Fibroblast of the conjunctiva (primary cell): ENCODE measurements at regions not wholly inside any gene's neighbourhood (a gene's known extent, or its start where the extent isn't known, plus 50 kb on each side); places are given as distances from the start of the nearest gene placed in this dataset.
"Not testable (repeated sequence)": the region's sequence is repeated elsewhere in the genome, so short reads cannot be mapped to it uniquely, and the experiment has no call there.

Source experiments
- DNase-seq: peaks from one replicate; pipeline ENCODE4 v3.0.0-alpha.2; 2010; ENCODE audit warnings: low read depth

DNA sequence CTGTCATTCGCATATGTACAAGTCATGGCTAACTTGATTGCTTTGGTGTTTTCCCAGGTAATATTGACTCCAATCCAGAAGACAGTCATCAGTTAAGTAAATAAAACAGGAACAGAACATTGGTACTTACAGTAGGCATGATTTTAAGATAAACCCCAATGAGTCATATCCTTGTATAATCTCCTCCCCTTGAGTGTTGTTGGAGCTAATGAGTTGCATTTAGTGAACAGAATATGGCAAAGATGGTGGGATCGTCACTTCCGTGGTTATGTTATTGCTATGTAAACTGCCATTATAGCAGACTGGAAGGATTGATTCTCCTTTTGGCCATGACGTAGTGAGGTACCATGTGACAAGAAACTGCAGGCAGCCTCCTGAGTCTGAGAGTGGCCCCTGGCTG lies 102.2 kb downstream of the TMX1 start:
- no peak for DNase-seq

DNA sequence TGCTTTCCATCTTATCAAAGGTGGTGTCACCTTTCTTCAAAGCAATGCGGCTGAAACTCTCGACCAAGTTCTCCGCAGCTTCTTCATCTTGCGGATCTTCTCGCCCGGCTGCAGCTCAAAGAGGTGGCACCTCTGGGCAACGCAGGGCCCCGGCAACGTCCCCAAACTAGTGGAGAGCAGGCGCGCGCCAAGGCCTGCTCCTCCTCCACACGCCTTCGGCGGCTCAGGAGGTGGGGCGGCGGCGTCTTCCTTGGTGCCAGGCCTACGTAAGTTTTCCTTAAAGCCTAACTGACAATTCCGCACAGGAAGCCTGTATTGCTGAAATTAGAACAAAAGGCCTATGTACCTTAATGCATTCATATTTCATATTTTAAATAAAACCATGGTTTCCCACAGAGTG lies 112.0 kb downstream of the TMX1 start:
- DNase-seq: no peak

GRCh38 chr14:51353901-51354300 lies 113.9 kb downstream of the TMX1 start:
- no peak for DNase-seq

DNA sequence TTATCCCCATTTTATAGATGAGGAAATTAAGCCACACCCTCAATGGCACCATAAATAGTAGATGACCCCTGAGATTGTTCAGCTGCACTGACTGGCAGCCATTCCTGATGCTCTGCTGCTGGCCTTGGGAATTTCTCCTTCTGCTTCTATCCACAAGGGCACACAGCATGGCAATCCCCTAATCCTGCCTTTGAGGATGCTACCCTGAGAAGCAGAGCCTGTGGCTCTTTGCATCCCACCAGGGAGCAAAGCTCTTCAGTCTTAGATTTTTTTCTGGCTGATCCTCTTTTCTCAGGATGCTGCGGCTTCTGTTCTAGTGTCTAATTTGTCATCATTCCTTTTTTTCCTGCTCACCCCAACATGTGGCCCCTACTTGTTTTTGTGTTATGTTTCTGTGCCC lies 114.8 kb downstream of the TMX1 start:
- no peak for DNase-seq

DNA sequence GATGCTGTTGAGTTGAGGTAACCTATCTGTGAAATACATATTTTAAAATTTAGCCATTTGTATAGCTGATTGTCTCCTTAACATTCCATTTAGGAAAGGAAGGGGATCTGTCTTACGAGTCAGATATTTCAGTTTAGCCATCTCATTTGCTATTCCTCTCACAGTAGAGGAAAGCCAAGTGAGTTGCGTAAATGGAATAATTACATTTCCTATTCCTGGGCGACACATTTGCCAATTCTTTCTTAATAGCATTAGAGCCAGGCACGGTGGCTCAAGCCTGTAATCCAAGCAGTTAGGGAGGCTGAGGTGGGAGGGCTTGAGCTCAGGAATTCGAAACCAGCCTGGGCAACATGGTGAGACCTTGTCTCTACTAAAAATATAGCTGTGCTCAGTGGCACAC lies 116.3 kb downstream of the TMX1 start:
- no peak for DNase-seq

DNA sequence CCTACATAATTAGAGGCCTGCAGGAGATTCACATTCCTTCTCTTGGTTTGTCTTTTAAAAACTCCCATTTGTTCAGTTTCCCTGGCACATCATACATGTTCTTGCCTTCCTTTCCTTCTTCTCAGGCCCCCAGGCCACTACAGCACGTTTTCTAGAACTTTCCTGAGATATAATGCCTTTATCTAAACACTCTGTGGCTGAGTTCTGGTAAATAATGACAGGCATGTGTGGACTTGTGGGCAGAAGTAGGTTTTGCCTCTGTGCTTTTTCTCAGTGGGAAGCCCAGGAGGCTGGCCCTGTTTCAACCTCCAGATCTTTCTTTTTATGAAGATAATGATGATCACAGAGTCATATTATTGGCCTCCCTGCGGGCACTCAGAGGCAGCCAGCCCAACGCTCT lies 117.2 kb downstream of the TMX1 start:
- no peak for DNase-seq

DNA sequence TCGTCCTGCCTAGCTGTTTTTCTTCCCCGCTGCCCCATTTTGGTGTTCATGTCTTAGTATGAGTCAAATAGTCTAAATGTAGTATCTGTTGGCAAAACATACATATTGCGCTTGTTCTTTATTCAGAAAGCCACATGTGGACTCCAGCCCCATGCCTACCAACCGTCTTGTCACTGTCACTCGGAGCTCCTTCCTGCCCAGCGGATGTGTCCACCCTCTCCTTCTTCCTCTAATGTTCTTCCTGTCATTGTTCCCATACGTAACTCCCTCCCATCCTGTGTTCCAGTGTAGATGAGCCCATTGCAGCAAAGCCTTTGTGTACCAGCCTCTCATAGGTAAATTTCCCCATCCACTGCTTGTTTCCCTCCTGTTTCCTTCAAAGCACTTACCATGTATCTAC lies 120.5 kb downstream of the TMX1 start:
- DNase-seq: no peak

DNA sequence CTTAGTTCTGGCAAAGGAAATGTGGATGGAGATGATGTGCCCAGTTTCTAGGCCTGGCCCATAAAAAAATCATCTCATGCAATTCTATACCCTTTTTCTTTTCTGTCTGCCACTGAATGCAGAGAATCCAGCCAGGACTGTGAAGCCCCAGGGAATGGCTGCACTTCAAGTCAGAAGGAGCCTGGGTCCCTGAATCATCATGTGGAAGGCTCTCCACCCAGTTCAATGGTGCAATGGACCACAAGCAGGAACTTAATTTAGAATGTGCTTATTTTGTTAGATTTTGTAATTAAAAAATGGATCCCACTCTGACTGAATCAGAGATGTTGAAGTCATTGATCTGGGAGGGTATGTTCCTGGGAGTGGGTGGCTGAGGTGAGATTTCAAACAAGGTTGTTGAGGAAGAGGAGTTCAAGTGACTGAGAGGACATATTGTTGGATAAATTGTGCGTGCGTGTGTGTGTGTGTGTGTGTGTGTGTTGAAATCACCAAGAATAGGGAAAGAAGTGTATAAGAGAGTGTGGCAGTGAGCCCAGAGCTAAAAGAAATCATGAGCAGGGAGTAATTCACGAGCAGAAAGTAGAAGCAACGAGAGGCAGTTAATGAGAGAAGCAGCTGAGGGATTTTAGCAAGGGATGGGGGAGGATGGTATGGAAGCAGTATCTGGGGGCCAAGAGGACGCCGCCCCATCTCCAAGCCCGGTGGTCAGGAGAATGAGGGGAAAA lies 125.4 kb downstream of the TMX1 start:
- no peak for DNase-seq

DNA sequence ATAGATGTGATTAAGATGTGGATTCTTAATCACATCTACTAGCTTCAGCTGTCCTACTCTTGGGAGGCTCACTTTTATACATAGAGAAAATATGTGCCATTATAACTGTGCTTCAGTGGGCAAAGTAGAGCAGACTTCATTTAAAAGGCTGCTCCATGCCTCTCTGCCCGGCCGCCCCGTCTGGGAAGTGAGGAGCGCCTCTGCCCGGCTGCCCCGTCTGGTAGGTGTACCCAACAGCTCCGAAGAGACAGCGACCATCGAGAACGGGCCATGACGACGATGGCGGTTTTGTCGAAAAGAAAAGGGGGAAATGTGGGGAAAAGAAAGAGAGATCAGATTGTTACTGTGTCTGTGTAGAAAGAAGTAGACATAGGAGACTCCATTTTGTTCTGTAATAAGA lies 126.4 kb downstream of the TMX1 start:
- DNase-seq: not testable (repeated sequence)

DNA sequence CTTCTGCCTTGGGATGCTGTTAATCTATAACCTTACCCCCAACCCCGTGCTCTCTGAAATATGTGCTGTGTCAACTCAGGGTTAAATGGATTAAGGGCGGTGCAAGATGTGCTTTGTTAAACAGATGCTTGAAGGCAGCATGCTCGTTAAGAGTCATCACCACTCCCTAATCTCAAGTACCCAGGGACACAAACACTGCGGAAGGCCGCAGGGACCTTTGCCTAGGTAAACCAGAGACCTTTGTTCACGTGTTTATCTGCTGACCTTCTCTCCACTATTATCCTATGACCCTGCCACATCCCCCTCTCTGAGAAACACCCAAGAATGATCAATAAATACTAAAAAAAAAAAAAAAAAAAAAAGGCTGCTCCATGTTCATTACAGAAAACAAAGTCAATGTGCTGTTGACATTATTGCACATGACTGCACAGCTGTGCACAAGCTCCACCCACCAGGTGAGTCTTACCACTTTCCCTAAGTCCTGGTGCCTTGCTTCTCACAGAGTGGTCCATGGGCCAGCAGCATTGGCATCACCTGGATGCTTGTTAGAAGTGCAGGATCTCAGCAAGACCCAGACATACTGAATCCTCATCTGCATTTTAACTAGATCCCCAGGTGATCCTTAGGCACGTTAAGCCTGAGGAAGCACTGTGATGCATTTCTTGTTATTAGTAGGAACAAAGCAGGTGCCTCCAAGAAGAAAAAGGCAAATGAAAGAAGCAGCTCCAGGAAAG lies 127.0 kb downstream of the TMX1 start:
- DNase-seq: not testable (repeated sequence)

GRCh38 chr14:51367600-51367931 lies 127.5 kb downstream of the TMX1 start:
- peak; percentile 62 for DNase-seq

- DNase-seq: peak; percentile 69
These were observed 128.7 kb downstream of the TMX1 start for GRCh38 chr14:51368721-51369163.

DNA sequence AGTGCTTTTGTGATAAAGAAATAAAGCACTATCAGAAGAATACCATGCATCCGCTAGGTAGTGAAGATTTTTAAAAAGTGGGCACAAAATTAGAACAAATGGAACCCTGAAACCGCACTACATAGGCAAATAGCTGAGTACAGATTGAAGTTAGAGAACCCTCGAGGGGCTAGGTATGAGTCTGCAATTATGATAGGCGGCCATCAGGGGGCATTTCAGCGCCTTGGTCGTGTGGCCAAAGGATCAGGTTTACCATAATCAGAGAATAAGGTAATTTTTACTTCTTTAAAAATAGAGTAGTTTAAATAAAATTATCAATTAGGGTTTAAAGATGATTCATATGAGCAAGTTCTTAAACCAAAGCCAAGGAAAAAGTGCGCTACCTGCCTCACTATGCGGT lies 129.8 kb downstream of the TMX1 start:
- DNase-seq: no peak

DNA sequence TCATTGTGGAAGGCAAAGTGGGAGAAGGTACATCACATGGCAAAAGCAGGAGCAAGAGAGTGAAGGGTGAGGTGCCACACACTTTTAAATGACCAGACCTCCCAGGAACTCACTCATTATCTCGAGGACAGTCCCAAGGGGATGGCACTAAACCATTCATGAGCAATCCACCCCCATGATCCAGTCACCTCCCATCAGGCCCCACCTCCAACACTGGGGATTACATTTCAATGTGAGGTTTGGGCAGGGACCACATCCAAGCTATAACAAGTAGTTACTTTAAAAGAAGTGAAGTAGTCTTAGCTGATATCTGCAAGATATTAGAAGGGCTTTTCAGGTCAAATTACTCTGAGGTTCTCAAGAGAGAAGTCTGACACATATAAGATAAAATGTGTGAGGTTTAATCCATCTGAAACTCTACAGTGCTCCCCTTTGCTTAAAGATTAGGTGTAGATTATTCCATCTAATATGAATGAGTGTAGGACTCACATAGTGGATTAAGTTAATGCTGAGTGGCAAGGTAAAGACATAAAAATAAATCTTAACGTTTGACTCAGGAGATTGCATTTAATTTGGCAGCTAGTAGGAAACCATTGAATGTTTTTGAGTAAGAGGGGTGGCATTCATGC lies 130.8 kb downstream of the TMX1 start:
- no peak for DNase-seq

DNA sequence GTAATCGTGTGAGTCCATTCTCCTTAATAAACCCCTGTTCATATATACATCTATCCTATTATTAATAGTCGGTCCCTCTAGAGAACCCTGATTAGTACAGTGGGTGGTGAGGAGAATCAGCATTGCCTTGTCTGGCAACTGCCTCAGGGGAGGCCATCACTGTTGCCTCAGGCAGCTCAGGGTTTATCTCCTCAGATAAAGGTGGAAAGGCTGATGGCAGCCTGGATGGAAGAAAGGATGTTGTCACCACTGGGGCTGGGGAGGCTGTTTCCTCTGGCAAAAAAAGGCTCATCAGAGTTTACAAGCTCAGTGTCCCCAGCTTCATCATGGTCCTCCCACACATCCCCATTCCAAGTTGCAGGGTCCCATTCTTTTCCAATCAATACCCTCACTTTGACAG lies 137.1 kb downstream of the TMX1 start:
- DNase-seq: not testable (repeated sequence)

GRCh38 chr14:51382506-51382905 lies 142.5 kb downstream of the TMX1 start:
- no peak for DNase-seq

DNA sequence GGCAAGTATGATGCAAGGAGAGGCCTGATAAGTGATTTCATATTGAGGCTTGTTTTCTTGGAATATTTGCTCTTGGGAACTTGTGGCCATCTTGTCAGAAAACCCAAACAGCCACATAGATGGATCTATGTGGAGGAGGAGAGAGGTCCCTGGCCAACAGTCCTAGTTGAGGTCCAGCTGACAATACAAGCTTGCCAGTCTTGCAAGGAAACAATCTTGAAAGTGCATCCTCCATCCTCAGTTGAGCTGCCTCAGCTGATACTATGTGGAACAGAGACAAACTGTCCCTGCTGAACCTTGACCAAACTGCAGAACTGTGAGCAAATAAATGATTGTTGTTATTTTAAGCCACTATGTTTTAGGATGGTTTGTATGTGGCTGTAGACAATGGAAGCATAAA lies 146.4 kb downstream of the TMX1 start:
- no peak for DNase-seq

DNA sequence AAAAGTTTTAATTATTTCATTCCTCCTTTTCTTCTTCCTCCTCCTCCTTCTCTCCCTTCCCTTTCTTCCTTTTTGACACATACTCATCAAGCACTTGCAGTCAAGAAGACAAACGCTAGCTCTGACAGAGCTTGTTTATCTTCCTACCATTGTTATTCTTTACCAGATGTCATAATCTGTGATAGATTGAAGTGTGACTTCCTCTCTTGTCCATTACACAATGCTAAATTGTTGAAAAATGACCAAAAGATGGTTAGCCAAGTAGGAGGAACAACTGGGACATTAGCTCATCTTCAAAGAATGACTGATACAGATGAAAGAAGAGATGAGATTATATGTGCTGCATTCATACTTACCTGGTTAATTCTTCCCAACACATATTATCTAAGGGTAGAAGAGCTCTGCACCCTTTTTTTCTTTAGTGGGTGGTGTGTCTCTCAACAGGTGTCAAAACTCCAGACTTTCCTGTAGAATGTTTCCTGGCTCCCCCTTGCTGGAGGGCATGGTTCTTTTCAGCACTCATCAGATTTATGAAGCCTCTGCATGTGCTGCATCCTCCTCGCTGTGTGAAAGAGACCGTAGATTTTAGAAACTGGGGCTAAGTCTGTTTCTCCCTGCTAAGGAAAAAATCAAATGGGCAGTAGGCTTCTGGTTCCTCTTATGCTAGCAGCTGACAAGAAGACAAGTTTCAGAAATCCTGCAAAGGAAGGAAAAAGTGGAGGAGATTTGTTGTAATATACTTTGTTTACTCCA lies 147.1 kb downstream of the TMX1 start:
- no peak for DNase-seq

- no peak for DNase-seq
These were observed 152.4 kb downstream of the TMX1 start for GRCh38 chr14:51392416-51392815.

GRCh38 chr14:51394384-51394783 lies 154.3 kb downstream of the TMX1 start:
- DNase-seq: no peak

- no peak for DNase-seq
These were observed 154.8 kb downstream of the TMX1 start for GRCh38 chr14:51394804-51395203.

DNA sequence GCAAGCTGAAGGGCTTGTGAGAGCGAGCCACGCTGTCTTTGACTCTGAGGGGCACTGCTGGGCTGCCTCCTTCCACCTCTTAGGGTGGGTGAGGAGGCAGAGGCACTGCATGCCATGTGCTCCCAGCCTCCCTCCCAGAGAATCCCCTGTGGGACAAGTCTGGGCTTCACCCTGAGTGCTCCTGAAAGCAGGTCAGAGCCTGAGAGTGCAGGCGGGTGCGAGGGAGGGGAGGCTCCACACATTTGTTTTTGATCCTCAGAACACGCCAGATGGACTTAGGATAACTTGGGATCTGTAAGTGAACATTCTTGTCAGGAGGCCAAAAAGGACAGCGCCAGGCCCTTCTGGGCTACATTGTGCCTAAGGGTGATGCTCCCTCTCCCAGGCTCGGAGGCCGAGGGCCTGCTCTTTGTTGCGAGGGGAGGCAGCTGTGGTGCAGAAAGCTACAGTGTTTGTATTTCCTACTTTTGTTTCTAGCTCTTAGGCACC lies 155.4 kb downstream of the TMX1 start:
- peak; percentile 78 for DNase-seq
